ENCODE measurements at regions not wholly inside any gene's neighbourhood (a gene's known extent, or its start where the extent isn't known, plus 50 kb on each side); places are given as distances from the start of the nearest gene placed in this dataset.

DNA sequence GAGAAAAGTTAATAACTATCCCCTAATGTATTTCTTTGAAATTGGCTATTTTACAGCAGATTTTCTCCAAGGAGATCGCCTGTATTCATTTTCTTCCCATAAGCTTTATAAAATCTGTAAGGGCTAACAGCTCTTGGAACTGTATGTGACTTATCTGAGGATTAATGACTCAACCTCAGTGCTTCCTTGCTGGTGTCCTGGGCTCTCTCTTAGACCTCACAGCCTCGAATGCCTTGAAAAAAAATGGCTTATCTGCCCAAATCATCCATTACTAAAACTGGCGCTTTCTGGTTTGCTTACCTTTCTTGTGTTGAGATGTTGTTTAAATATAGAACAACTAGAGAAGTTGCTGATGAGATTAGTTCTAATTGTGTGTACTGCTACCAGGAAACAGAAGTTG lies 713.6 kb downstream of the SLC4A3 start (continued):
- TF ChIP-seq, protein P1, sequence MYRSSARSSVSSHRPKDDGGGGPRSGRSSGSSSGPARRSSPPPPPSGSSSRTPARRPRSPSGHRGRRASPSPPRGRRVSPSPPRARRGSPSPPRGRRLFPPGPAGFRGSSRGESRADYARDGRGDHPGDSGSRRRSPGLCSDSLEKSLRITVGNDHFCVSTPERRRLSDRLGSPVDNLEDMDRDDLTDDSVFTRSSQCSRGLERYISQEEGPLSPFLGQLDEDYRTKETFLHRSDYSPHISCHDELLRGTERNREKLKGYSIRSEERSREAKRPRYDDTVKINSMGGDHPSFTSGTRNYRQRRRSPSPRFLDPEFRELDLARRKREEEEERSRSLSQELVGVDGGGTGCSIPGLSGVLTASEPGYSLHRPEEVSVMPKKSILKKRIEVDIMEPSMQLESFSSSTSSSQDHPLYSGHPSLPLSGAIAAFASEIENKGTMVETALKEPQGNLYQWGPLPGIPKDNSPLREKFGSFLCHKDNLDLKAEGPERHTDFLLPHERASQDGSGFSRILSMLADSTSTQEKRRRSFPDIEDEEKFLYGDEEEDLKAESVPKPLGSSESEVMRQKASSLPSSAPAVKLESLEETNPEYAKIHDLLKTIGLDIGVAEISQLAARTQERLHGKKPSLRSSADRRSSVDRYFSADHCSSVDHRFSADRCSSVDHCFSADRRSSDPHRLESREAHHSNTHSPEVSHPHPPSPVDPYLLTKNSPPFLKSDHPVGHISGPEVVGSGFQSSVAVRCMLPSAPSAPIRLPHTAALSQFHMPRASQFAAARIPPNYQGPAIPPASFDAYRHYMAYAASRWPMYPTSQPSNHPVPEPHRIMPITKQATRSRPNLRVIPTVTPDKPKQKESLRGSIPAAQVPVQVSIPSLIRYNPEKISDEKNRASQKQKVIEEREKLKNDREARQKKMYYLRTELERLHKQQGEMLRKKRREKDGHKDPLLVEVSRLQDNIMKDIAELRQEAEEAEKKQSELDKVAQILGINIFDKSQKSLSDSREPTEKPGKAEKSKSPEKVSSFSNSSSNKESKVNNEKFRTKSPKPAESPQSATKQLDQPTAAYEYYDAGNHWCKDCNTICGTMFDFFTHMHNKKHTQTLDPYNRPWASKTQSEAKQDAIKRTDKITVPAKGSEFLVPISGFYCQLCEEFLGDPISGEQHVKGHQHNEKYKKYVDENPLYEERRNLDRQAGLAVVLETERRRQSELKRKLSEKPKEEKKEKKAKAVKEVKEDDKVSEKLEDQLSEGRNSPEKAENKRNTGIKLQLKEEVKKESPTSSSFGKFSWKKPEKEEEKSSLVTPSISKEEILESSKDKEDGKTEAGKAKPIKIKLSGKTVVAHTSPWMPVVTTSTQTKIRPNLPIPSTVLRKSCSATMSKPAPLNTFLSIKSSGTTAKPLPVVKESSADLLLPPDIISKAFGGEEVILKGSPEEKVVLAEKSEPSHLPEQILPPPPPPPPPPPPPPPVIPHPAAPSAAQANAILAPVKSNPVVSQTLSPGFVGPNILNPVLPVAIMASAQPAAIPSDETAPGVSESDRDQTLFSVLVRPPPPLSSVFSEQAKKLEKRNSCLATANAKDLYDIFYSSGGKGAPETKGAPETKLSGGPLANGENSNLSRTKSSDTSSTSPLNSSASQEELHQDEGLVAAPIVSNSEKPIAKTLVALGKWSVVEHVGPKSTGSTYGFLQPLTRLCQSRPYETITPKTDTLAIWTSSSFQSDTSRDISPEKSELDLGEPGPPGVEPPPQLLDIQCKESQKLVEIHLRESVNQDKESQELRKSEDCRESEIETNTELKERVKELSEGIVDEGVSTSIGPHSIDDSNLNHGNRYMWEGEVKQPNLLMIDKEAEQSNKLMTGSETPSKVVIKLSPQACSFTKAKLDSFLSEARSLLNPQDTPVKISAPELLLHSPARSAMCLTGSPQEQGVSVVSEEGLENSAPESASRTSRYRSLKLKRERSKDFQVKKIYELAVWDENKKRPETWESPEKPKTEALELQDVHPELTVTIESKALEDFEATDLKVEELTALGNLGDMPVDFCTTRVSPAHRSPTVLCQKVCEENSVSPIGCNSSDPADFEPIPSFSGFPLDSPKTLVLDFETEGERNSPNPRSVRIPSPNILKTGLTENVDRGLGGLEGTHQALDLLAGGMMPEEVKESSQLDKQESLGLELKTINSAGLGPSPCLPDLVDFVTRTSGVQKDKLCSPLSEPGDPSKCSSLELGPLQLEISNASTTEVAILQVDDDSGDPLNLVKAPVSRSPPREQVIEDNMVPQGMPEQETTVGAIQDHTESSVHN (IDR thresholded peaks at IDR 0.05; ENCODE audit: borderline replicate concordance in 1 of 2, low read depth in 1 of 2): no peak
- TF ChIP-seq, protein P2, sequence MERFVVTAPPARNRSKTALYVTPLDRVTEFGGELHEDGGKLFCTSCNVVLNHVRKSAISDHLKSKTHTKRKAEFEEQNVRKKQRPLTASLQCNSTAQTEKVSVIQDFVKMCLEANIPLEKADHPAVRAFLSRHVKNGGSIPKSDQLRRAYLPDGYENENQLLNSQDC (CRISPR knock-in tag; IDR thresholded peaks at IDR 0.05): no peak
- no peak for TF ChIP-seq XRCC3 (IDR thresholded peaks at IDR 0.05)
- no peak for TF ChIP-seq PTBP1 (IDR thresholded peaks at IDR 0.05; ENCODE audit: low read depth, low read length)
- no peak for TF ChIP-seq CCNT2 (IDR thresholded peaks at IDR 0.05; ENCODE audit: borderline replicate concordance, extremely low read depth, insufficient read length, low read depth, low read length)

Data from K562 (cell line).